ENCODE measurements at regions not wholly inside any gene's neighbourhood (a gene's known extent, or its start where the extent isn't known, plus 50 kb on each side); places are given as distances from the start of the nearest gene placed in this dataset.

DNA sequence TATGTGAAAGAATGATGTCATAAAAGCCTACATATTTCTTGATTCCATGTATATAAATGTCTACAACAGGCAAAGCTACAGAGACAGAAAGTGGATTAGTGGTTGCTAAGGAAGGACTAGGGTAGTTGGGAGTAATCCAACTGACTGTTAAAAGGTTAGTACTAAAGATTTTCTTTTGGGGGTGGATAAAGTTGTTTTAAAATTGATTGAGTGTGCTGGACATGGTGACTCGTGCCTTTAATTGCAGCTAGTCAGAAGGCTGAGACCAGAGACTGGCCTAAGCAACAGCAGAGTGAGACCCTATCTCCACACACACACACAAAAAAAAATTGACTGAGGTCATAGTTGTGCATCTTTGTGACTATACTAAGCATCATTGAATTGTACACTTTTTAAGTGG is 234.3 kb downstream of the C12orf50 start:
- DNase-seq (ENCODE audit: low read depth): peak; percentile 46

DNA sequence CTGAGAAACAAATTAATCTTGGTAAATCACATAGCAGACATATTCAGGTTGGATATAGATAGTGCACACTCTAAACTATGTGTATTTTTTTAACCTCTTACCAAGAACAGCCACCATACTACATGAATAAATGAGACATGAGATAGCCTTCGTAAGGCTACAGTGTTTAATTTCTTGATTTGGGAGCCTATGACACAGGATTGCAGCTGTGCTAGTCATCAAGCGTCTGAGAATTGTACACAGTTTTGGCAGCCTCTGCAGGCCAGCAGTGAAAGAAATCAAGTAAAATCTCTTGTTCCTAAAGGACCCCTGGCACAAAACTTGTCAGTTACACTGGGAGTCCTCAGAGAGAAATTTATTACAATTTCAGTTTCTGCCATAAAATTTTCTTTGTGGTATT is 236.1 kb downstream of the C12orf50 start:
- peak; percentile 39 for DNase-seq (ENCODE audit: low read depth)

- DNase-seq (ENCODE audit: low read depth): peak; percentile 39
These were observed 244.9 kb downstream of the C12orf50 start for GRCh38 chr12:87784350-87784749.

DNA sequence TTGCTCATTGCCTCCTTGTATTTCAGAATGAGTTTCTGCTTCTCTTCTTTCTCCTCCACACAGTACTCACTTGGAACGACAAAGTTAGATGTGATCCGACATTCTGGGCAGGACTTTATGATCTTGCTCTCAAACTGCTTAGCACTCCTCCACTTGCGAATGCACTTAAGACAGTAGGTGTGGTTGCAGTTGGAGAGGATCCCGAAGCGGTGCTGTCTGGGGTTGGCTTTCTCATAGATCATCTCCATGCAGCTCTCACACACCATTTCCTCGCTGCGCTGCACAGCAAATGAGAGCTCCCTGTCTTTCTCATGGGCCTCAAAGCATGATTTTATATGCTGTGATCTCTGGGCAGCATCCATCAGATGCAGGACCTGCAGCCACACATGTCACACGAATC is 245.7 kb downstream of the C12orf50 start:
- DNase-seq (ENCODE audit: low read depth): no peak

DNA sequence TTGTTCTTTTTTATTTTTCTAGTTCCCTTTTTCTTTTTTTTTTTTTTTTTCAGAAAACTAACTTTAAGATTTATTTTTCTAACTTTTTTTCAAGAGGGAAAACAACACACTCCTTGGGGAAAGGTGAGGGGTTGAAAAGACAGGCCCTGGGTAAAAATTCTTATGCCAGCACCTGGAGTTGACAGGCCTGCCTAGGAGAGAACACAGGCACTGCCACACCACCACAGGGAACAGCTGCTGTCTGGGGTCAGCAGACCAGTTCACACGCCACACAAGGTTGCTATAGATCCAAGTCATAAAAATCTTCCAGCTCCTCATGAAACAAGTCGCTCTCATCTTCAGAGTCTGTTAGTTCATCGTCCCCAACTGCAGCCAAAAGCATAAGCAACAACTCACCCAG is 246.4 kb downstream of the C12orf50 start:
- no peak for DNase-seq (ENCODE audit: low read depth)

DNA sequence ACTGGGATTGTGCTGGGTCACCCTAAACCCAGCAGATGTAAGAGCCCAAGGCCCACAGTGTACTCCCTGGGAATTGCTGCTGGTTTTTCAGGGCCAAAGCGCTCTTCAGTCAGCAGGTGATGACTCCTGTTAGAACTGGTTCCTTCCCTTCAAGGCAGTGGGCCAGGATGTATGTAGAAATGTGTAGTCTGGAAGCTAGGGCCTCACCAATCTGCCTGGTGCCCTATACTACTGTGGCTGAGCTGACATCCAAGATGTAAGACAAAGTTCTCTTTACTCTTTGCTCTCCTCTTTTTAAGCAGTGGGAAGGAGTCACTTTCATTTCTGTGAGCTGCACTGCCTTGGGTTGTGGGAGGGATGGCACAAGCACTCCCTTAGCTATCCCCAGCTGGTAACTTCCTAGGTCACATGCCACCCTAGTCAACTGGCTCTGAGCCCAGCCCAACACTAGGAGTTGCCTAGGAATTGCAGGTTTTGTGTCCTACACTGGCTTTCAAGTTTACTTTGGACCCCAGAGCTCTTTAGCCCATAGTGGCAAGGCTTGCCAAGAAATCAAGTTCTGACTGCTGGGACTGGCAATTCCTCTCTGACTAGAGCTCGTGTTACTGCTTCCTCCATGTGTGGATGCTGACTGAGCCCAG is 249.2 kb downstream of the C12orf50 start:
- peak; percentile 74 for DNase-seq (ENCODE audit: low read depth)

DNA sequence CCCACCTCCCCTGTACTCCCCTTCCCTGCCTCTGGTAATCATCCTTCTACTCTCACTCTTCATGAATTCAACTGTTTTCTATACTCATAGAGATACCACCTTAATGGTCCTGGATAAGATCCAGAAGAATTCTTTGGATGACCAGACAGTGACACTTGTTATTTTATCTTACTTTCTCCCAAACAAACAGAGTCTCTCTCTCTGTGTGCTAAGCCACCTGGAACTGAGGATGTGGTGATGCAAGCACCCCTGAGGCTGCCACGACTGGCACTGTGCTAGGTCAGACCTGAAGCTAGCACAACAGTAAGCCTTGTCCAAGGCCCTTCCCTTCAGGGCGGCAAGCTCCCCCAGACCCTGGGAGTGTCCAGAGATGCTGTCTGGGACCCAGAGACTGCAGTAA is 250.2 kb downstream of the C12orf50 start:
- DNase-seq (ENCODE audit: low read depth): peak; percentile 78

GRCh38 chr12:87778065-87778464 is 251.1 kb downstream of the C12orf50 start:
- DNase-seq (ENCODE audit: low read depth): no peak

GRCh38 chr12:87775784-87776183 is 253.4 kb downstream of the C12orf50 start:
- no peak for DNase-seq (ENCODE audit: low read depth)

DNA sequence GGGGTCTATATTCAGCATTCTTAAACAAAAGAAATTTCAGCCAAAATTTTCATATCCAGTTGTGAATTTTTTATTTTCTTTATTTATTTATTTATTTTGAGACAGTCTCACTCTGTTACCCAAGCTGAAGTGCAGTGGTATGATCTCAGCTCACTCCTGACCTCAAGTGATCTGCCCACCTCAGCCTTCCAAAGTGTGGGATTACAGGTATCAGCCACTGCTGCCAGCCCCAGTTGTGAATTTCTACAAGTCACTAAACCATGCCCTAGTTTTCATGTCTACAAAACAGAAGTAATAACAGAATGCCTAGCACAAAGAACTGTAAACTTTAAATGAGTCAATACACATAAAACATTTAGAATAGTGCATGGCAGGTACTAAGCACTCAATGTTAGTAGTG is 254.2 kb downstream of the C12orf50 start:
- no peak for DNase-seq (ENCODE audit: low read depth)

DNA sequence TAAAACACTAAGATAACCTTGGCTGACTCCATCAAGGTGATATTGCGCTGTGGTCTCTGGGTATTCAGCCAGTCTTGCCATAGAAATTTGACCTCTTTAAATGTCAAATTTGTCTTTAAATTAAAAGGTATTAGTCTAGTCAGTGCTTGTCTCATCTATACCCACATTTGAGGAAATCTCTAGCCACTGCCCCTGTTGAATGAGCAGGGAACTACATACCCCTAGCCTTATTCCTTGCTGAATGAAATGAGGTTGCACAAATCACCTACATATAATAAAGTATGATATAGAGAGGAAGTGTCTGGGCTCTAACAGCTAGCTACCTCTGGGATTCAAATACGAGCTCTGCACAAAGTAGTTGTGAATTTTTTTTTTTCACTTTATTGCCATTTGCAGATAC is 256.8 kb downstream of the C12orf50 start:
- DNase-seq (ENCODE audit: low read depth): no peak

- DNase-seq (ENCODE audit: low read depth): no peak
These were observed 260.5 kb downstream of the C12orf50 start for GRCh38 chr12:87768501-87769287.

GRCh38 chr12:87766044-87766443 is 263.2 kb downstream of the C12orf50 start:
- DNase-seq (ENCODE audit: low read depth): no peak

DNA sequence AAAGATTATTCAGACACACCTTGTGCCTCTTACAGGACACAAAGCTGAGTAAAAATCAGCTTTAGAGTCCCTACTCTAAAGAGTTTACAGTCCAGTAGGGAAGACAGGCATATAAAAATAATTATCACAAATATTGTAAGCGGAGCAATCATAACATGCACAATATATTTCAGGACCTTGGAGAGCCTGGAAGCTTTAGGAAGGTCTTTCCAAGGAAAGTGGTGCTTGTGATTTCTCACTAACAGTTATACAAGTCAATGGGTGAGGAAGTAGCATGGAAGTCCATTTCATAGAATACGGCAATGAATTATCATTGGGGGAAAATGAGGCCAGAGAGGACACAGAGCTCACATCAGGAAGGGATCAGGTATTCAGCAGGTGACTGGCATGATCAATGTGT is 268.3 kb downstream of the C12orf50 start:
- DNase-seq (ENCODE audit: low read depth): no peak

DNA sequence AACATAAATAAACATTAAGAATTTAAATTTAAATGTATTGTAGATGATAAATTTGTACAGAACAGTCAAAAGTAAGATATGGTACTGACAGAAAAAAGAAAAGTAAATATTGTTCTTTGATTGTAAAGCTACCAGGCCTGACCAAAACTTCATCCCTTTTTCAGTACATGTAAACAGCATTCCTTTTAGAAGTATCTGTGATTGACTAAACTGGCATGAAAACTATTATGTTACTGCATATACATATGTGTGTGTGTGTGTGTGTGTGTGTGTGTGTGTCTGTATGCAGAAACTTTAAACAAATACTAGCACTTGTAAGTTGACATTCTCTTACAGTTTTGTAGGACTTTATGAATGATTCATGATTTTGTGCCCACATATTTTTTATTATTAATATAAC is 270.9 kb downstream of the C12orf50 start:
- no peak for DNase-seq (ENCODE audit: low read depth)

- peak; percentile 20 for DNase-seq (ENCODE audit: low read depth)
These were observed 272.5 kb downstream of the C12orf50 start for GRCh38 chr12:87756721-87757120.

GRCh38 chr12:87756111-87756510 is 273.1 kb downstream of the C12orf50 start:
- peak; percentile 99 for DNase-seq (ENCODE audit: low read depth)

GRCh38 chr12:87728931-87729593 is 300.1 kb downstream of the C12orf50 start:
- no peak for DNase-seq (ENCODE audit: low read depth)

- DNase-seq (ENCODE audit: low read depth): no peak
These were observed 308.2 kb downstream of the C12orf50 start for GRCh38 chr12:87720967-87721366.

DNA sequence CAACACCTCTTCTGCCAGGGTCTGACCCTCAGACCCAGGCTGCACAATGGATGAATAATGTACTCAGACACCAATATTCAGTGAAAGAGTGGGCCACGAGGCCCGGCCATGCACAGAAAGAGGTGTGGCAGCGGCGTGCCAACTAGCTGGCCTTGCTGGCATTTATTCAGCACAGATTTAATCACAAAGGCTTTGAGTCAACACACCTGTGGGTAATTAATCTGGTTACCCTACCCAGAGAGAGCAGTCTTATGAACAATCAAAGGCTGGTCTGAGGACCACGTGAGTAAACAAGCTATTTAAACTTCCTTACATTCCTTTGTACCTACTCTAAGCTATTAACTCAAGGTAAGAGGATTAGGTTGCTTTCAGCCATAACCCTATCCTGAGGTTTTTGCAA is 324.8 kb downstream of the C12orf50 start:
- DNase-seq (ENCODE audit: low read depth): peak; percentile 8

- peak; percentile 60 for DNase-seq (ENCODE audit: low read depth)
These were observed 338.9 kb downstream of the C12orf50 start for GRCh38 chr12:87690236-87690810.

GRCh38 chr12:87689196-87689595 is 340.0 kb downstream of the C12orf50 start:
- DNase-seq (ENCODE audit: low read depth): no peak

GRCh38 chr12:87687362-87687761 is 341.8 kb downstream of the C12orf50 start:
- DNase-seq (ENCODE audit: low read depth): peak; percentile 86

Data from M059J (cell line).